ENCODE measurements at regions not wholly inside any gene's neighbourhood (a gene's known extent, or its start where the extent isn't known, plus 50 kb on each side); places are given as distances from the start of the nearest gene placed in this dataset.
"Not testable (repeated sequence)": the region's sequence is repeated elsewhere in the genome, so short reads cannot be mapped to it uniquely, and the experiment has no call there.

DNA sequence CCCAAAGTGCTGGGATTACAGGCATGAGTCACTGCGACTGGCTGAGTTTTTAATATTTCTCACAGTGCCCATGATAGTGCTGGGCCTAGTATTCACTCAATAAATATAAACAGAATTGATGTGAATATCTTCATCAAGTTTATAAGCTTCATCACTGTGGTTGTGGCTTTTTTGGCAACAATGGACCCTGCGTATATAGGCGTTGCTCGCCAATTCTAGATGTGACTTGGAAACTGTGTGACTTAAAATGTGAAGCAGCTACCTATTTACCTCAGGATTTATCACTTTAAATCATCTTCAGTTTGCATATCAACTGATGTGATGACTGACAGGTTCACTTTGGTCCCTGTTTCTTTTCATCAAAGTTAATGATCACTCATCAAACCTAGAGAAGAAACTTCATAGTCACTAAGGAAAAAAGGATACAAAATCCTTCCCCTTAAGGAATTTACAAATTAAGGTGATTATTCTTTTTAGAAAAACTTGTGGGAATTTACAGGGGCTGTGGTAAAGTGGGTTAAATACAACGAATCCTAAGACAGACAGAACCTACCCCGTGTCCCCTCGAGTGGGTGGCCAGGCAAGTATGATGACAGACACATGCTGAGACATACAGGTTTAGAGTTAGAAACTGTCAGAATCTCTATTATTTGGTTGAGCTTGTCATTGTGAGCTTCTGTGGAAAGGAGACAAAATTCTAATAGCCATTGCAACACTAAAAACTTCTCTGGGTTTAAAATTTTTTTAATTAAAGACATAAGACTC lies 101.3 kb downstream of the AKAP11 start:
- Histone ChIP-seq H3K27ac (no peak overlapping the region), H3K4me3 (no peak overlapping the region)

DNA sequence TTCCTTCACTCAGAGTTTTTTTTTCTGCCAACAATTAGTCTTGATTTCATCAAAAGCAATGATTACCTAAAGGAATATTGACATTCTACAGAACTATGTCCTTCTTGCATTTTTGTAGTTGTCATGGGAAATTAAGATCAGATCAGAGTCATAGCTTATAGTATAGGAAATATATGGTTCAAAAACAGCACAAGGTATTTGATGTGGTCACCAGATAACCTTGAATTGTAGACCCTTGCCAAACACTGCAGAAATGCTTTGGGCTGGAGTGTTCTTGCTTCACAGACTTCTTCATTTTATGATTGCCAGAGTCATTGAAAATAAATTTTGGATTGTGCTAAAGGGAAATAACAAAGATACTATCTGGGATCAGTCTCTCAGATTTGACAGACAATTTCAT lies 103.7 kb downstream of the AKAP11 start:
- H3K27ac ChIP-seq = no peak overlapping the region
- H3K4me3 ChIP-seq = no peak overlapping the region

DNA sequence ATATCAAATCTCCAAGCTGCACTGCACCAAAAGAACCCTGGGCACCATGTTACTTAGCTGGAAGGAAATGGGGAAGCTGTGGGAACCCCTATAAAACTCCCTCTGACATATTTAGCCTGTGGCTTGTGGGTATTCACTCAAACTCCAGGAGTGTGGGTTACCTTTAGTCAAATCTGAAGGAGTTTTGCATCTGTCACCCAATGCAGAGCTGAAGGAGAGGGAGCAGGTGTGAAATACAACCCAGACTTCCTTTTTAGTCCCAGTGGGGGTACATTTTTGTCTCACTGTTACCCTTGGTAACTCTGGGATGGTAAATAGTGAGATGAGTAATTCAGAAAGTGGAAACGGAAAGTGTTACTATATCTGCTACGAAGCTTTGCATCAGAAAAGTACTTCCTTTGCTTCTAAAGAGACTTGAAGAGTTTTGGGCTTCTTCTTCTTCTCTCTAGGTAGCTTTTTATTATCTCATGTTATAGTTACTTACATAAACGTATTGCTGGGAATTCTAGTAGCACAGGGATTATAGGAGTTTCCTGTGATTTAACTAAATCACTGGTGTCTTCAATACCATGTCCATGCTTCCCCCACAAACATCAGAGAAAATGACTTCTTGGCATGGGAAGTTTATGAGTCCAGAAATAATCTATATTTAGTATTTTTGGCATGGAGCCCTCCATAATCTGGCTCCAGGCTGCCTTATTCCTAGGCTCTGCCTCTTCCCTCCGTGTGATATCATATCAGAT lies 105.9 kb downstream of the AKAP11 start:
- no peak overlapping the region for H3K4me3 ChIP-seq

DNA sequence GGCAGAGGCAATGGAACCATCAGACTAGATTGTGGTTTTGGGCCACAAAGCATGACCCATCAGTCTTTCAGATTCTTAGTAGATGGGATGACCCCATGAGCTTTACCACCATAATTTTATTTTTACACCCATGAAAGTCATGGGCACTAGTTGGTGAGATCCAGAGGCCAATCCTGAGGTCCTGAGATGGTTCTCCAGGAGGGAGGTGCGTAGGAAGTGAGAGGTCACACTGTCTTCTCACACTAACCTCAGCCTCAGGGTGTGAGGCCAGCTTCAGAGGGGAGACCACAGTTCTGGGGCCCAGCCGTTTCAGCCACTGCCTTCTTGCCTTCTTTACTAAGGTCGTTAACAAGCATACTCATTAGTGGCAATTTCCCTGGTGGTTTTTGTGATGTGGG lies 106.4 kb downstream of the AKAP11 start:
- no peak overlapping the region for H3K4me3 ChIP-seq
- peak overlapping the region in 2 of 21 experiments; percentile 12 to 48 for H3K27ac ChIP-seq

More for the DNA sequence above, 105.9 kb downstream of the AKAP11 start:
- H3K27ac ChIP-seq = peak overlapping the region in 2 of 21 experiments; percentile 12 to 48

DNA sequence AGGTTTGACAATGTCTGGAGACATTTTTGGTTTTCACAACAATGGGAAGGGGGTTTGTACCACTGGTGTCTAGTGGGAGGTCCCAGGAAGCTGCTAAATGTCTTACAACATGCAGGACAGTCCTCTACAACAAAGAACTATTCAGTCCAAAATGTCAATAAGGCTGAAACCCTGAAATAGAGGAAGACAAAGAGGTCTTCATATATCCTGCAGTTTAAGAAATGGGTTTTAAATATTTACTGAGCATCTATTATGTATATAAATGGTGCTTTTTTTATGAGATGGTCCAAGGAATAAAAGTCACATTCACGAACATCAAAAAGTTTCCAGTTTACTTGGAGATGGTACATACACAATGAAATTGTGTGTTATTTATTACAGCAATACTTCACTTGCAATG lies 107.3 kb downstream of the AKAP11 start:
- Histone ChIP-seq H3K4me3 (no peak overlapping the region), H3K27ac (no peak overlapping the region)

DNA sequence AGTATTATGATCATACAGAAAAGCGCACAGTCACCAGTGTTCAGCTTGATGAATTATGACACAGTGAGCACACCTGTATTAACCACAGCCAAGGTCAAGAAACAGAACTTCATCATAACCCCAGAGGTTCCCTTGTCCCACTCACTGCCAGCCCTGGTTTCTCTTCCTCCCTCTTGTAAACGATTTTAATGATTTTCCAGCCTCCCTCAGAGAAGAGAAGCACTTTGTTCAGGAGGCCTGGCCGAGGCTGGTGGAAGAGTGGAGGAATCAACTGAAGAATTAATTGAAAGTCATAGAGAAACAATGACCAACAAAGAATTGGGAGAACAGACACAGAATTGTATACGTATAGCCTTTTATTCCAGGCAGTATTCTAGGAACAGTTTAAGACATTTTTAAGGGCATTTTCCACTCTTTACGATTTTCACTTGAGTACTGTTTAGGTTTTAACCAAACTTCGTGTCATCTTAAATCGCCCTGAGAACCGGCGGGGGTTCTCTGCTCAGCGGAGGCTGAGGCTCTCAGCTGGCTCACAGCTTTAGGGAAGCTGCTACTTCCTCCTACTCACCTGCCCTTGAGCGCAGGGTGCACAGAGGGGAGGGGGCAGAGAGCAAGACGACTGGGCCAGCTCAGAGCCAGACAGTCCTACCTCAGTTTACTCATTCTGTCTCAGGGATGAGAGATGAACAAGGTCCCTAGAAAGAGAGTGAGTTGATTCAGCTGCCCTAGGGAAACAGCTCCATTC lies 108.6 kb downstream of the AKAP11 start:
- Histone ChIP-seq H3K4me3 (no peak overlapping the region), H3K27ac (no peak overlapping the region)

DNA sequence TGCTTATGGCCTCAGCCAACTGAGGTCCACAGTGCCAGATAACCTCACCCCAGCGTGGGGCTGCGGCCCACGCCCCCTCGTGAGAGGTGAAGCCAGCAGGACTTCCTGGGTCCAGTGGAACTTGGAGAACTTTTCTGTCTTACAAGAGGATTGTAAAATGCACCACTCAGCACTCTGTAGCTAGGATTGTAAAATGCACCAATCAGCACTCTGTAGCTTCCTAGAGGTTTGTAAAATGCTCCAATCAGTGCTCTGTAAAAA lies 109.1 kb downstream of the AKAP11 start:
- Histone ChIP-seq H3K4me3 (no peak overlapping the region), H3K27ac (no peak overlapping the region)

DNA sequence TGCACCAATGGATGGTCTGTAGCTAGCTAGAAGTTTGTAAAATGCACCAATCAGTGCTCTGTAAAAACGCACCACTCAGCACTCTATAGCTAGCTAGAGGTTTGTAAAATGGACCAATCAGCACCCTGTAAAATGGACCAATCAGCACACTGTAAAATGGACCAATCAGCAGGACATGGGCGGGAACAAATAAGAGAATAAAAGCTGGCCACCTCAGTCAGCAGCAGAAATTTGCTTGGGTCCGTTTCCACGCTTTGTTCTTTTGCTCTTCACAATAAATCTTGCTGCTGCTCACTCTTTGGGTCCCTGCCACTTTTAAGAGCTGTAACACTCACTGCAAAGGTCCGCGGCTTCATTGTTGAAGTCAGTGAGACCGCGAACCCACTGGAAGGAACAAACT lies 109.5 kb downstream of the AKAP11 start:
- H3K4me3 ChIP-seq, H3K27ac ChIP-seq: not testable (repeated sequence)

DNA sequence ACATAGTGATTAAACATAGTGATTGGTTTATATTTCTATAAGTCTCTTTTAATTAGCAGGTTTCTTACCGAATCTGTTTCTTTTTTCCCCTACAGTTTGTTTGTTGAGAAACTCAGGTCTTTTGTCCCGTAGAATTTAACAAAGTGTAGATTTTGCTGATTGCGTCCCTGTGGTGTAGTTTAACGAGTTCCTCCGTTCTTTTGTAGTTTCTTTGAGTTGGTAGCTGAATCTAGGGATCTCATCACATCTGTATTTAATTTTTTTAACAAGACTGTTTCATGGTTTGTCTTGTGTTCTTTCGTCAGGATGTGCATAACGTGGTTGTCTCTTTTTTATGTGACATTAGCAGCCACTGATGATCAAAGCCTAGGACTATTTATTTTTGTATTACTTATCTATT lies 111.1 kb downstream of the AKAP11 start:
- H3K27ac ChIP-seq = no peak overlapping the region
- no peak overlapping the region for H3K4me3 ChIP-seq

DNA sequence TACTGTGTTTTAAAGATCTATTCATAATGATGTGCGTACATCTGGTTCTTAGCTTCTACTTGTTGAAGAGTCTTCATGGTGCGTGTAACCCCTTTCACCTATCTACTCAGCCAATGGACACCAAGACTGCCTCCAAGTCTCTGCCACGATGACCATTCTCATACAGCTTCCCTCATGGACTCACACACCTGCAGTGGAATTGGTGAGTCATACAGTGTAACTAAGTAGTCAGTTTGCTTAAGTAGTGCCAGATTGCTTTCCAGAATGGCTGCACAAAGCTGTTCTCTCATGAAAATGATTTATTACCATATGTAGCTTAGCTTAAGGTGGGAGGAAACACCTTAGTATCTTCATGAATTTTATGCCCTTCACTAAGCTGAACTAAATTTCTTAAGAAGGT lies 112.3 kb downstream of the AKAP11 start:
- Histone ChIP-seq H3K27ac (no peak overlapping the region), H3K4me3 (no peak overlapping the region)

DNA sequence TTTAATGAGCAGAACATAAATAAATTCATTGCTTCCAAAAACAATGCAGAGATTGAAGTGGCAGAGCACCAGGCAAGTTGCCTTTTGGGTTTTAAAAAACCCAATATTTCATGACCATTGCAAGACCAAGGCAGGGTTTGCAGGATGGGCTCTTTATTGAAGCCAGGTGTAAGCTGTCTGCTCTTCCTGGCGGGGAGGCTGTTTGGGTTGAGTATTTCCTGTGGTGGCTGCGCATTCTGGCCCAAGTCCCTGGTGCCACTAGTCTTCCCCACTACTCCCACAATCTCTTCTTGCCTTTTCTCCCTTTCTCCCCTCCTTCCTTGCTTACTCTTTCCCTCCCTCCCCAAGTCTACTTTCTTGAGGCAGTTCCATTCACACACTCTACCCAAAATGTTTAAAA lies 116.4 kb downstream of the AKAP11 start:
- Histone ChIP-seq H3K27ac (no peak overlapping the region), H3K4me3 (no peak overlapping the region)

DNA sequence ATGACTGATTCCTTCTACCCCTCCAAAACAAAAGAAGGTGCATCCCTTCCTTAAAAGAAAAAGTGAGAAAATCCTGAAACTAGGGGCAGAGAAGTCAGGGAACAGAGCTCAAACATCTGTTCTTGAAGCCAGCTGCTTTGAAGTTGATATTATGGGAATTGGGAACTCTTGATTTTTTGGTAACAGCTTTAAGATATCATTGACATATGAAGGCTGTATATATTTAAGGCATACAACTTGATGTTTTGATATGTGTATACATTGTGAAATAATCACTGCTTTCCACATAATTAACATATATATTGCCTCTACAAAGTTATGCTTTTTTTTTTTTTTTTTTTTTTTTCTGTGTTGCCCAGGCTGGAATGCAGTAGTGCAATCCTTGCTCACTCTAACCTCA lies 117.1 kb downstream of the AKAP11 start:
- Histone ChIP-seq H3K27ac (no peak overlapping the region), H3K4me3 (no peak overlapping the region)

DNA sequence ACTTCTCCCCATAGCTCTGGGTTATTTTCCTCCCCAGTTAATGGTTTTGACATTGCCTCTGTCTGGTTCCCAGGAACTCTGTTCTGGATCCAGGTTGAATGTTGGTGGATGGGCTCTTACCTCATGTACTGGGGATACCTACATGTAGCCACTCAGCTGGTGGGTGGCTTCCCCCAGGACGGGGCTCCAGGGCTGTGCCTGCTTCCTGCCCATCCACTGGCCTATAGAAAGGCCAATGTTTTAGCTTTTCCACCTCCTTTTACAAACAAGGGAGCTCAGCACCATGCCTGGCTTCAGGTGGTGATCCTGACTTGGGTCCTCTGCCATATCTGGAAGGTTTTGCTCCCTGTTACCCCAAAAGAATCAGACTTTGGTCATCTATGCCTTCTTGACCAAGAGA lies 120.2 kb downstream of the AKAP11 start:
- Histone ChIP-seq H3K4me3 (no peak overlapping the region), H3K27ac (peak overlapping the region in 5 of 21 experiments; percentile 2 to 86 (median 76))

DNA sequence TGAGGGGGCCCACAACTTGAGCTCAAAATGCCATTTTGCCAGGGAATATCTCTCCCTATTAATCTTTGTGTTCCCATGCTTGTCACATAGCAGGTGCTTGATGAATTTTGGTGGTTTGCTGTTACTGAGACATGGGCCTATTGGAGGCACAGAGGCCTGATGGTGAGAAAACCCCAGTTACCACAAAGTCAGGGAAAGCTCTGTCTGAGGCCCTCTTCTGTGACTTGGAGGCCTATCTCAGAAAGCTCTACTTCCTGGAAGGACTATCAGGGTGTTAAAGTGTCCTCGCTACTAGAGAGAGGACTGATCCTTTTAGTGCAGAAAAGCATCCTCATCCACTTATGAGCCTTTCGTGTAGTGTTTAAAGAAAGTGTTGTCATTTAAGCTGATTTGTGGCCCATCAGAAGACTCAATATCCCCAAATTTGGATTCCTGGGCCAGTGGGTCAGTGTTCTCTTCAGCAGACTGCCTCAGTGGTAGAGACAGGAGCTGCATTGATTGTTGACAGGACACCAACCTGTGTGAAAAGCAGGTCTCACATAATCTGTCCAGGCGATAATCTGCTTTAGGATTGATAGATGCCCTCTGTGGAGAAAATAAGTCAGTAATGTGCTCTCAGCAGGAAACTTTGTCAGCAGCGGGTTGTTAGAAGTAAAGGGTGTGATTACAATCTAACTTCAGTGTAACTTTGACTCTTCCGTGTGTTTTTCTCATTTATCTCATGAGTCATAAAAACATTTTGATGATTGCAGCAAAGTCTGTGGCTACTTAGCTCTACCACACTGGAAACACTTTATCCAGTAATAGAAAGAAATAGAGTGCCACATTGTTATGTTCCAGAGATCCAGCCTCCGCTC lies 121.0 kb downstream of the AKAP11 start:
- H3K4me3 ChIP-seq = no peak overlapping the region
- peak overlapping the region in 11 of 21 experiments; percentile 16 to 86 (median 56) for H3K27ac ChIP-seq

DNA sequence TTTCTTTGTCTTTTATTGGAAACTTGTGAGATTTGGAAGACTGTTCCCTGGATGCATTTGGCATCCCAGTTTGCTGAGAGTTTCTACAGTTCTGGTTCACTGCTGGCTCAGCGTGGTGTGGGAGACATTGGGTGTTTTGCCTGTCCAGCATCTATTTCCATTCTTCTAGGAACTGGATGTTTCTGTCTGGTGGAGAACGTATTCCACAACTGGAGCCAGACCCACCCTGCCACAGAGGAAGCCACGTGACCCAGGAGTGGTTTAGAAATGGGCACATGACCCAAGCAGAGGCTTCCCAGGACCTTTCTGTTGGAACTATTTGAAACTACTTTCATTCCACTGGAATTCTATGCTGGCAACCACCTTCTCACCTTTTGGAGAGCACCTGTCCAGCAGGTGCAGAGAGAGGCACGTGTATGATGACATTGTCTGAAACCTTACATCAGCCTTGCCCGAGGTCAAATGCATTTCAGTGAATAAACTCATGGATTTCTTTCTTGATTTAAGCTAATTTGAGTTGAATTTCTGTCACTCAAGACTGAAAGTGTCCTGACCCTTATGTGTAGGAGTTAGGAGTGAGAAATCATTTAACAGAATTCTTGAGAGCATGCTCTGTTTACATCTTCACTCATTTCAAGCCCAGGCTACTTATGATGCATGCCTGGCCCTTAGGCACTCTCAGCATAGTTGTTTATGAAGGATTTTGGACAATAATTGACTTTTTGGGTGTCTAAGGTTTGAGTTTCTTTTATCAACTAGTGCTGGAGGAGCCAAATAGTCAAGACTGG lies 121.8 kb downstream of the AKAP11 start:
- H3K27ac ChIP-seq = peak overlapping the region in 10 of 21 experiments; percentile 16 to 86 (median 60)

DNA sequence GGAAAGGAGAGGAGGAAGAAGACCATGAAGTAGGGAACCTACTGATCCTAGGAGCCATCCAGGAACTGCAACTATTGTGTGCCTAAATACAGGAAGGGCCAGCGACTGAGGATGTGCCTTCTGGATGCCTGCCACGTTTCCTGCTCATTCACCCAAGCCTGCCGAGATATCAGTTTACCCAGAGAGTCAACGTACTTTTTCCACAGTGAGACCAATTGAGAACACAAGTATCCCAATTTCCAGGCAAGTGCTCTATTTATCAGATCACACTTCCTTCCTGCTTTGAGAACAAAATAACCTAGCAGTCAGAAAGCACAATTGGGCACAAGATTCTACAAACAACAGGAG lies 122.4 kb downstream of the AKAP11 start:
- peak overlapping the region in 8 of 21 experiments; percentile 13 to 86 (median 66) for H3K27ac ChIP-seq
- no peak overlapping the region for H3K4me3 ChIP-seq

More for the DNA sequence above, 121.8 kb downstream of the AKAP11 start:
- H3K4me3 ChIP-seq = no peak overlapping the region

DNA sequence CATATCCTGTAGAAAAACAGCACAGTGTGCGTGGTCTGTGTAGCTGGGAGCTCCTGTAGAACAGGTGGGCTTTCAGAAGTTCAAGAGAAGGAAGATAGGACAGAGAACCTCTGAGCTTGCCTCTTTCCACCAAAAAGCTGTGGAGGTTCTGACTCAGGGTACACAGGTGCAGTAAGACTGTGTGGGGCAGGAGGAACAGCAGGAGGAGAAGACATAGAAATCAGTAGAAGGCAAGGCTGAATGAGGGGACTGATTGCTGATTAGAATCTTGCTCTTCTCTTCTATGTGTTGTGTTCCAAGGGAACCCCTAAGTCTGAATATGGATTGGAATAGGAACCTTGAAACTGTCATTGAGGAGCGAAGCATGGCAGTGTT lies 122.7 kb downstream of the AKAP11 start:
- H3K4me3 ChIP-seq = no peak overlapping the region
- peak overlapping the region in 9 of 21 experiments; percentile 13 to 86 (median 66) for H3K27ac ChIP-seq

DNA sequence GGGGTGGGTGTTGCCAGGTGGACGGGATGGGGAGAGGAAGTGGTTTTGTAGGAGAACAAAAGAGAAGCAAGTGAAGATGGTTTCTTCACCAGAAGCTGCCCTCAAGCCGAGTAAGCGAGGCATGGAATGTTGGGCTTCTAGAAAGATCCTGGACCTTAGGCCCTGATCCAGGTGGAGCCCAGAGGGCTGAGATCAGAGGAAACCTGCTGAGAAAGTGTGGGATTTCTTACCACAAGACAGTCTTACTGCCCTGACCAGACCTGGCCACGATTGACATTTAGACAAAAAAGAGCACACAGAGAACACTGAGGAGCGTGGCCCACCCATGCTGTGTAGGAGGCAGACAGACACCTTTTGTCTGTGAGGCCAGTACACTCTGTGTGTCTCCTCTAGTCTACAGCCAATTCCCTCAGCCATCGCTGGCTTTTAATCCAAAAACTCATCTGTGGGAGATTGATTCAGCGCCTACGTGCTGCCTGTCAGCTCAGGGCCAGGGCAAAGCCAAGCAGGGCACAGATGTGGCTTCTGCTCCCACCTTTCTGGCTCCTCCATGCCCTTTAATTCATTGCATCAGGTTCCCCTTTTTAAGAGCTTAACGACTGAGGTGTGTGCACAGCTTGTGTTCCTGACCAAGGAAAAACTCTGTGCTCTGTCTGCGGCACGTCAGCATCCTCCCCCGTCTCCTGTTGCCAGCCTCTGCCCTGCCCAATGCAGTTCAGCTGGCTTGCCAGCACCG lies 123.3 kb downstream of the AKAP11 start:
- Histone ChIP-seq H3K27ac (peak overlapping the region in 9 of 21 experiments; percentile 6 to 86 (median 66)), H3K4me3 (no peak overlapping the region)

All from skin epidermis (tissue), 12 donors.